NCI-H187 treated with DMSO at 0.1 percent for 48 hours (cell line): ENCODE measurements at regions not wholly inside any gene's neighbourhood (a gene's known extent, or its start where the extent isn't known, plus 50 kb on each side); places are given as distances from the start of the nearest gene placed in this dataset.

Experiments used
- DNase-seq: peaks from one replicate; lab custom pipeline; 2025; lab: John Stamatoyannopoulos, UW

DNA sequence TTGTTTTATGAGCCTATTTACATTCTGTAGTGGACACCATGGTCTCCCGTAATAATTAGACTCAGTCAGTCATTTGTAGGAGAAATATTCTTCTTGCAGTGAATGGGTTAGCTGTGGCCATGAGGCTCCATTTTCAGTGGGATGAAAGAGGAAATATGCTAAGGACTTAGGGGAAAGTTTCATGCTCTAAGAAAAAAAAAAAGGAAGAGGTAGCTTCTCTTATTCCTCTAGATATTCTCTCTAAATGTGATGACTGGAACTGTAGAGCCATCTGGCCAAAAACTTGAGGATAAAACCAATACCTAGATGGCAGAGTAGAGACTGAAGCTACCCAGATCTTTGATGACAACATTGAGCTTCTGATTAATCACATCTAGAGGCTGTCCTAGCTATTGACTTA, 75.8 kb upstream of the SESN3 start:
- DNase-seq = no peak

- DNase-seq = no peak
Measured at GRCh38 chr11:95306123-95306522, 75.1 kb upstream of the SESN3 start.

DNA sequence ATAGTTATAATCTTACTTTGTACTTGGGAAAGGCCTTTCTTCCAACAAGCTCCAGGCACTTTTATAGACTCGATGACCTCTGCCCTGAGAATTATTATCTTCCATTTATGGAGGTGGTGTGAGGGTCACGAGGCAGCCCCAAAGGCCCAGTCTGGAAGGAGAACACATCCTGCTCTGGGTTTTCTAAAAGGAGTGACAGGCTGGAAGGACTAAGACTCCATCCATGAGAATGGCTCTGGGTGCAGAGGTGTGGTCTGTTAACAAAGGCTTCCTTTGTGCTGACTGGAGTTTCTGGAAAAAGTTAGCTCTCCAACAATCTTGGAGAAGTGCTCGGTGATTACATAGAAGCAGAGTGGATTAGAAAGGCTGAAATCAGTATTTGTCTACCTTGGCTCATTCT, 74.7 kb upstream of the SESN3 start:
- no peak for DNase-seq

DNA sequence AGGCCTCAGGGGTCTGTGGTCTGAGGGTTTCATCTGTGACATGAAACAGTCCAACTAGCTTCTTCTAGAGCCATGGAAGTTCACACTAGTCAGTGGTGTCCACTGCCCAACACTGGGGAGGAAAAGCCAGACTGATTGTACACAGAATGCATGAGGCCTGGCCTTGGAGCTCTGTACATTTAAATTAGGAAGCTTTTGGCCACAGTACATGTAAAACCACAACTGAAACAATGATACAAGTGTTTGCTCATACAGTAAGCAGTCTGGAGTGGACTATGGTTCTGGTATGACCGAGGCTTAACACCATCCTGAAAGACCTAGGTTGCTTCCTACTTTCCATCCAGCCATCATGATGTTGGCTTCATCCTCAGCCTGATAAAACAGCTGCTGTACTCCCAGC, 73.8 kb upstream of the SESN3 start:
- DNase-seq = no peak

DNA sequence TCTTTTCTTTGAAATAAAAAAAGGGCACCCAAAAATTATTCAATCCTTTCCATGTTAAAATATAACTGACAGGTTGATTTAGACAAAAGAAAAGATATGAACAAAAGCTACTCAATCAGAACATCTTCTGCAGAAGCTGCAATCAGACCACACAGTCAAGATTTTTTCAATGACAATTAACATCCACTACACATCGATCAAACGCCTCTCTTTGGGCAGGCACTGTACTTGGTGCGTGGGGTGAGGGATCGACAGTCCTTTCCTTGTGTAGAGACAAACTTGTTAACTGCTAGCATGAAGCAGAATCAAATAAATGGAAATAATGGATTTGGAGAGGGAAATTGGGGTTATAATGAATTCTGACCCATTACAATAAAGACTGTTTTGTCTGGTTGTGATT, 71.2 kb upstream of the SESN3 start:
- no peak for DNase-seq

- DNase-seq = no peak
Measured at GRCh38 chr11:95301474-95301873, 70.5 kb upstream of the SESN3 start.

DNA sequence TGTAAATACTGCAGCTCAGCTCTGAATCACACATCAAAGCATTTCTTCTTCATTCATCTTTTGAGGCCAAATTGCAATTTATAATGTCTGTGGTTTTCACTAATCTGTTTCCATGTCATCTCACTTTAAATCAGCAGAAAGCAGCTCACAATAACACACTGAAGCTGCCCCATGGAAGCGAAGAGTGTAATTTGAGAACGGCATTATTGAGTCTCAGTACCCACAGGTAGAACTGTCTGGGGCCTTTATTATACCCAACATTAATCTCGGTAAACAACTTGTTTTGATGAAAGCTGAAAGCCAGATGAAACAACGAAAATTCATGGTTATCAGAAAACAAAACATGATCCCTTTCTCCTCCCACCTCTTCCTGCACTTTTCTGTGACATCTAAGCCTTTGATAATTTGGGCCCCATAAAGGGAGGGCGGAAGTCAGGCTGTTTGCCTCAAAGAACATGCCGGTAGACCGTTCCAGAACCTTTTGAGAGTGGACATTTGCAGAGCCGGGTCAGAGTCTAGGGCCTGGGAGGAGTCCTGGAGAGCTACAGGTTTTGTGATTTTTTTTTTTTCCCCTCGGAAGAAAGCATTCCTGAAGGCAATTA, 68.2 kb upstream of the SESN3 start:
- peak; percentile 3 for DNase-seq

- DNase-seq = no peak
Measured at GRCh38 chr11:95297680-95298452, 66.9 kb upstream of the SESN3 start.

GRCh38 chr11:95296621-95297025, 65.6 kb upstream of the SESN3 start:
- no peak for DNase-seq

DNA sequence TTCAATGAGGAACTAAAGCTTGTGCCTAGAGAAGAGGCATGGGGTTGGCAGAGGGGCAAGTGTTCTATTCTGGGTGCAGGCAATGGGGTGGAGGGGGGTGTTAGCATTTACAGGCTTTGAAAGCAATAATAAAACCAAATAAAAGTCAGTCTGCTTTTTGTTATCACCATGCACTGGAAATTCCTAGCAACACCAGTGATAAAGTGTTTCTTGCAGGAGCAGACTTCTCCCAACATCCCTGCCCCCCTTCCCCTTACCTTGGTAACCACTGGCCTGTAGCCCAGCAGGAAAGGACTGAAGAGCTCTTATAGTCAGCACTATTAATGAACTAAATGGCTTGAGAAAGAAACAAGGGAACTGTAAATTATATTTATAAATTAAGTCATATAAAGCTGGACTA, 65.2 kb upstream of the SESN3 start:
- DNase-seq = no peak

DNA sequence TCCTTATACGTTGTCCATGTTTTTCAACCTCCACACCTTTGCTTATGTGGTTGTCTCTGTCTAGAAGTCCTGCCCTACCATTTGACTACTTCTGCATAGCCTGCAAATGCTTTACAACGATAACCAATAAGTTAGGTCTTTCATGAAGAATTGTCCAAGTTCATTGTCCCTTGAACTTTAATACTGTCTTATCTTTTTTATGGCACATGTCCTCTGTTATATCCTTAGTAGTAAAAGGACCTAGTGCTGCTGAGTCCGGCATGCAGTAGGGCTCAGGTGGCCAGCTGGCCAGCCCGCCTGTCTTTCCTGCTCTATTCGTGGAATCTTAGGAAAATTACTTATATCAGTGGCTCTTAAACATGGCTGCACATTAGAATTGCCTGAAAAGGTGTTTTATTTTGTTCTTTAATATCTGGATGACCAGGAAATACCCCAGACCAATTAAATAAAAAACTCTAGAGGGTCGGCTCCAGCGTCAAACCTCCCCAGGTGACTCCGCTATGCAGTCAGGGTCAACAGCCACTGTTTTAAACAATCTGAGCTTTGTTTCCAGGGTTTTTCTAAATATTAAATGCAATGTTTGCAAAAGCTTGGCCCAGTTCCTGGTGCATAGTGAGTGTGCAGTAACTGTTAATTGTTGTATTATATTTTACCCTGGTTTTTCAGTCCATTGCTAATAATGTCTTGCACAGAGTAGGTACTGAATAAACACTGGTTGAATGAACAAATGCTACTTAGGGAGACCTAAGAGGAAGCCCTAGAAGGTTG, 64.6 kb upstream of the SESN3 start:
- DNase-seq = no peak

DNA sequence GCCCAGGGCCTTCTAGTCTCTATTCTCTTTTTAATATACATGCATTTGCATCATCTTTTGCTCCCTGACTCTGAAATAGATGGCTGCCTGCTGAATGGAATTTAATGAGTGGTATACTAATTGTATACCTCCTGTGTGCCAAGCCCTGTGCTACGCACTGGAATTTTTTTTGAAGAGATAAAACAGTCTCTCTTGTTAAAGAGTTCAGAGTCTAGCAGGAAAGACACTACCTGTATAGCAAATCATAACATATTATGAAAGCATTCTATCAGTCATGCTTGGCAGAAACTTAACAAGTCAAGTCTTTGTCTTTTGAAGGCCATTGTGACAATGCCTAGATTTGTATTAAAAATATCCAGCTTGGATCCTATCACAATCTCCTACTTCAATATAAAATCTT, 63.7 kb upstream of the SESN3 start:
- DNase-seq = no peak

- no peak for DNase-seq
Measured at GRCh38 chr11:95293116-95293515, 62.1 kb upstream of the SESN3 start.

- DNase-seq = no peak
Measured at GRCh38 chr11:95291946-95292345, 60.9 kb upstream of the SESN3 start.

DNA sequence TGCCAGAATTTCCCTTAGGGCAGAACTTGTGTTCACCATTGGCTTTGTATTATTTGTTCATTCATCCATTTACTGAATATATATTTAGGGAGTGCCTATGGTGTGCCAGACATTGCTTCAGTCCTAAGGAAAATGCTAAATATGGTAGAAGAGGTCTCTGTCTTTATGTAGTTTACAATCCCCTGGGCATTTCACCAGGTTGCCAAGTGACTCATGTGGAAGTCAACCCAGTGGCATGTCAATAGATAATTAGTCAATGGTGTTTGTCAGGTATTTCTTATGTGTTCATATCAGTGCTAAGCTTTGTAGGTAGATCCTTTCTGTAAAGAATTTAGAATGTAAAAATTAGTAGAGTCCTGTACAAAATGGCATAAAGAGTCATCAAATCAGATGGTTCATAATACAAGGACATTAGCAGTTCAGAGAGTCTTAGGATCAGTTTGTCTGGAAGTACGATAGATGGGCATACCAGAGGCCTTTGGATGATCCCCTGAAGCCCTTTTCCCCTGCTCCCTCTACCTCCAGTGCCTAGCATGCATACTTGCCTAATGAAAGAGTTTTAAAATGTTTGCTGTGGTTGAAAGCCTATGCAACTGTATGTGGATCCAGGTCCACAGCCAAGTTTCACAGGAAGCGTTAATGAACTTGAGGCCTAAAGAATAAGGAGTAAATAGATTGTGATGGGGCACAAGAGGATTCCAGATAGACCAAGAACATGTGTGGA, 58.5 kb upstream of the SESN3 start:
- DNase-seq = no peak

- DNase-seq = no peak
Measured at GRCh38 chr11:95284057-95285052, 53.4 kb upstream of the SESN3 start.

- no peak for DNase-seq
Measured at GRCh38 chr11:95283650-95284049, 52.6 kb upstream of the SESN3 start.

- no peak for DNase-seq
Measured at GRCh38 chr11:95283146-95283545, 52.1 kb upstream of the SESN3 start.

- no peak for DNase-seq
Measured at GRCh38 chr11:95282291-95282751, 51.3 kb upstream of the SESN3 start.
